ENCODE measurements at regions not wholly inside any gene's neighbourhood (a gene's known extent, or its start where the extent isn't known, plus 50 kb on each side); places are given as distances from the start of the nearest gene placed in this dataset.

DNA sequence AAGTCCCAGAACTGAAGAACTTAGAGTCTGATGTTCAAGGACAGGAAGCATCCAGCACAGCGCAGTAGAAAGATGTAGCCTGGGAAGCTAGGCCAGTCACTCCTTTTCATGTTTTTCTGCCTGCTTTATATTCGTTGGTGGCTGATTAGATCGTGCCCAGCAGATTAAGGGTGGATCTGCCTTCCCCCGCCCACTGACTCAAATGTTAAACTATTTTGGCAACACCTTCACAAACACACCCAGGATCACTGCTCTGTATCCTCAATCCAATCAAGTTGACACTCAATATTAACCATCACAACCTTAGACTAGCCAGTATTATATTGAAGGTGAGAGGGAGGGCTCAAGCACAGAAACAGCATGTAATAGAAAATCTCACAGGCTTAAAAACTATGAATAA is 222.9 kb downstream of the C12orf50 start:
- TF ChIP-seq, protein P1, sequence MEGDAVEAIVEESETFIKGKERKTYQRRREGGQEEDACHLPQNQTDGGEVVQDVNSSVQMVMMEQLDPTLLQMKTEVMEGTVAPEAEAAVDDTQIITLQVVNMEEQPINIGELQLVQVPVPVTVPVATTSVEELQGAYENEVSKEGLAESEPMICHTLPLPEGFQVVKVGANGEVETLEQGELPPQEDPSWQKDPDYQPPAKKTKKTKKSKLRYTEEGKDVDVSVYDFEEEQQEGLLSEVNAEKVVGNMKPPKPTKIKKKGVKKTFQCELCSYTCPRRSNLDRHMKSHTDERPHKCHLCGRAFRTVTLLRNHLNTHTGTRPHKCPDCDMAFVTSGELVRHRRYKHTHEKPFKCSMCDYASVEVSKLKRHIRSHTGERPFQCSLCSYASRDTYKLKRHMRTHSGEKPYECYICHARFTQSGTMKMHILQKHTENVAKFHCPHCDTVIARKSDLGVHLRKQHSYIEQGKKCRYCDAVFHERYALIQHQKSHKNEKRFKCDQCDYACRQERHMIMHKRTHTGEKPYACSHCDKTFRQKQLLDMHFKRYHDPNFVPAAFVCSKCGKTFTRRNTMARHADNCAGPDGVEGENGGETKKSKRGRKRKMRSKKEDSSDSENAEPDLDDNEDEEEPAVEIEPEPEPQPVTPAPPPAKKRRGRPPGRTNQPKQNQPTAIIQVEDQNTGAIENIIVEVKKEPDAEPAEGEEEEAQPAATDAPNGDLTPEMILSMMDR (IDR thresholded peaks at IDR 0.05): no peak
- no peak for TF ChIP-seq EP300 (IDR thresholded peaks at IDR 0.05)
- no peak for TF ChIP-seq POLR2A (IDR thresholded peaks at IDR 0.05)

Measured in upper lobe of left lung (tissue), 4 donors.